H1 (cell line): ENCODE measurements at regions not wholly inside any gene's neighbourhood (a gene's known extent, or its start where the extent isn't known, plus 50 kb on each side); places are given as distances from the start of the nearest gene placed in this dataset.

Source experiments
- CTCF ChIA-PET: fragments of 300-600 bp; sonication (Branson Sonifier 250); formaldehyde crosslinking; loops from one replicate; lab custom pipeline; 2021; ENCODE audit not compliant: partially characterized antibody; lab: Charles Lee
- POLR2A ChIA-PET: fragments of 300-600 bp; sonication (Branson Sonifier 250); formaldehyde crosslinking; loops from one replicate; lab custom pipeline; 2021; ENCODE audit warnings: inconsistent platforms; ENCODE audit not compliant: partially characterized antibody; lab: Charles Lee
- DNase-seq, 2 experiments: peaks; one replicate each; pipeline versions ENCODE4 v3.0.0 to v3.0.0-alpha.2; 2010 to 2022; ENCODE audit warnings: low spot score in 2 of 2, low read depth in 1 of 2, mixed read lengths in 1 of 2
- FAIRE-seq: peaks from 2 replicates; lab custom pipeline; 2011; peaks lifted over from hg19 to GRCh38; lab: Jason Lieb, UNC
- H2AFZ ChIP-seq: 2 replicates; pipeline ENCODE4 v1.8.1; 2012; ENCODE audit warnings: low read length, inconsistent platforms
- H2AK5ac ChIP-seq: 2 replicates; pipeline ENCODE4 v1.6.1; 2013; ENCODE audit warnings: low read depth, low read length
- H2BK120ac ChIP-seq: replicated peaks from 2 replicates; pipeline ENCODE3; 2013; ENCODE audit warnings: low read depth, low read length, inconsistent platforms
- H2BK12ac ChIP-seq: 2 replicates; pipeline ENCODE4 v1.6.1; 2013; ENCODE audit warnings: low read depth, low read length
- H2BK15ac ChIP-seq: 2 replicates; pipeline ENCODE4 v1.6.1; 2013; ENCODE audit warnings: low read length
- H2BK20ac ChIP-seq: 2 replicates; pipeline ENCODE4 v1.6.1; 2013; ENCODE audit warnings: low read length
- H2BK5ac ChIP-seq: 2 replicates; pipeline ENCODE4 v1.6.1; 2013; ENCODE audit warnings: low read depth, low read length
- H3K14ac ChIP-seq: 2 replicates; pipeline ENCODE4 v1.6.1; 2013; ENCODE audit warnings: inconsistent platforms; ENCODE audit not compliant: insufficient read length
- H3K18ac ChIP-seq: 2 replicates; pipeline ENCODE4 v1.6.1; 2013; ENCODE audit warnings: low read length; ENCODE audit errors: extremely low read depth
- H3K23ac ChIP-seq: 2 replicates; pipeline ENCODE4 v1.6.1; 2013; ENCODE audit warnings: inconsistent platforms; ENCODE audit not compliant: insufficient read length
- H3K23me2 ChIP-seq: 2 replicates; pipeline ENCODE4 v1.6.1; 2013; ENCODE audit warnings: low read depth, low read length
- H3K27ac ChIP-seq: 2 replicates; pipeline ENCODE4 v1.6.1; 2011; ENCODE audit warnings: low read depth, low read length, inconsistent platforms
- H3K27me3 ChIP-seq, 4 experiments: replicated peaks in 1 of 4; 1 replicate in 1 of 4; 2 replicates in 3 of 4; pipeline versions ENCODE4 v1.6.1 to v1.8.1; 2011 to 2013; ENCODE audit warnings: low read length in 3 of 4, mild to moderate bottlenecking in 3 of 4, inconsistent platforms in 2 of 4, mixed read lengths in 2 of 4, moderate library complexity in 1 of 4; ENCODE audit not compliant: control insufficient read depth in 3 of 4, insufficient read depth in 3 of 4; ENCODE audit errors: extremely low read depth in 1 of 4
- H3K36me3 ChIP-seq, 4 experiments: 2 replicates each; pipeline versions ENCODE4 v1.6.1 to v1.8.1; 2011 to 2013; ENCODE audit warnings: mild to moderate bottlenecking in 4 of 4, low read length in 3 of 4, moderate library complexity in 2 of 4, control low read depth in 1 of 4, inconsistent platforms in 1 of 4; ENCODE audit not compliant: insufficient read depth in 4 of 4, control insufficient read depth in 2 of 4
- H3K4ac ChIP-seq: replicated peaks from 2 replicates; pipeline ENCODE3; 2013; ENCODE audit warnings: low read length, low read depth, mixed read lengths, inconsistent platforms; ENCODE audit not compliant: insufficient read length
- H3K4me1 ChIP-seq, 4 experiments: replicated peaks in 1 of 4; 1 replicate in 1 of 4; 2 replicates in 3 of 4; pipeline versions ENCODE4 v1.6.1 to v1.8.1; 2011 to 2013; ENCODE audit warnings: low read length in 3 of 4, inconsistent platforms in 2 of 4, mixed read lengths in 1 of 4; ENCODE audit not compliant: insufficient read depth in 4 of 4, control insufficient read depth in 3 of 4
- H3K4me2 ChIP-seq, 2 experiments: 2 replicates each; pipeline versions ENCODE4 v1.6.1 to v1.8.1; 2011 to 2013; ENCODE audit warnings: low read depth in 2 of 2, low read length in 2 of 2, control low read depth in 1 of 2, inconsistent platforms in 1 of 2, mild to moderate bottlenecking in 1 of 2; ENCODE audit not compliant: insufficient read depth in 1 of 2
- H3K4me3 ChIP-seq, 4 experiments: fragments of 200-600, 300-600 bp in 1 of 4; sonication (generic), shearing (Covaris generic), sonication (Bioruptor Twin) in 1 of 4; 2 replicates each; pipeline versions ENCODE4 v1.5.1 to v1.8.1; 2011 to 2016; ENCODE audit warnings: low read length in 4 of 4, low read depth in 3 of 4, control low read depth in 2 of 4, inconsistent platforms in 2 of 4, mild to moderate bottlenecking in 2 of 4, mixed read lengths in 1 of 4, moderate library complexity in 1 of 4; ENCODE audit not compliant: insufficient read depth in 2 of 4; ENCODE audit errors: extremely low read depth in 1 of 4
- H3K56ac ChIP-seq: replicated peaks from 2 replicates; pipeline ENCODE3; 2013; ENCODE audit warnings: low read depth, mild to moderate bottlenecking, mixed read lengths, low read length, inconsistent platforms; ENCODE audit not compliant: insufficient read length
- H3K79me1 ChIP-seq: 2 replicates; pipeline ENCODE4 v1.6.1; 2013; ENCODE audit warnings: low read depth, low read length, control low read depth
- H3K79me2 ChIP-seq, 2 experiments: 2 replicates each; pipeline versions ENCODE4 v1.6.1 to v1.8.1; 2012 to 2013; ENCODE audit warnings: low read length in 2 of 2, mild to moderate bottlenecking in 2 of 2, inconsistent platforms in 1 of 2; ENCODE audit not compliant: insufficient read depth in 2 of 2, control insufficient read depth in 1 of 2
- H3K9ac ChIP-seq, 4 experiments: replicated peaks in 1 of 4; 1 replicate in 1 of 4; 2 replicates in 3 of 4; pipeline versions ENCODE4 v1.6.1 to v1.8.1; 2011 to 2013; ENCODE audit warnings: low read depth in 3 of 4, low read length in 3 of 4, control low read depth in 2 of 4, mild to moderate bottlenecking in 2 of 4, moderate library complexity in 2 of 4, inconsistent platforms in 1 of 4; ENCODE audit errors: extremely low read depth in 1 of 4
- H3K9me3 ChIP-seq, 2 experiments: 2 replicates each; pipeline versions ENCODE4 v1.6.1 to v1.8.1; 2012 to 2013; ENCODE audit warnings: mild to moderate bottlenecking in 2 of 2, moderate library complexity in 2 of 2, control low read depth in 1 of 2, inconsistent platforms in 1 of 2, low read depth in 1 of 2, low read length in 1 of 2, mixed read lengths in 1 of 2; ENCODE audit not compliant: insufficient read depth in 2 of 2
- H4K20me1 ChIP-seq, 2 experiments: replicated peaks in 1 of 2; 2 replicates each; pipeline versions ENCODE3 to v1.8.1; 2011 to 2013; ENCODE audit warnings: inconsistent platforms in 2 of 2, low read length in 2 of 2, mild to moderate bottlenecking in 1 of 2; ENCODE audit not compliant: insufficient read depth in 2 of 2, control insufficient read depth in 1 of 2
- H4K5ac ChIP-seq: 2 replicates; pipeline ENCODE4 v1.6.1; 2013; ENCODE audit warnings: low read length, low read depth, mixed read lengths, inconsistent platforms; ENCODE audit not compliant: insufficient read length
- H4K8ac ChIP-seq: 2 replicates; pipeline ENCODE4 v1.8.0; 2013; ENCODE audit warnings: mild to moderate bottlenecking, moderate library complexity, low read length, inconsistent platforms; ENCODE audit not compliant: insufficient read depth; ENCODE audit errors: extremely low read depth
- H4K91ac ChIP-seq: replicated peaks from 2 replicates; pipeline ENCODE3; 2013; ENCODE audit warnings: low read length, mixed read lengths, inconsistent platforms; ENCODE audit not compliant: insufficient read length
- ATF2 ChIP-seq: IDR thresholded peaks from 2 replicates; pipeline ENCODE4 v1.6.1; 2012; ENCODE audit warnings: low read length, inconsistent platforms
- CBX8 ChIP-seq: fragments of 300-800, 300-1000 bp; sonication (generic); IDR thresholded peaks from 2 replicates; pipeline ENCODE4 v1.7.1; 2016; ENCODE audit warnings: low read depth, low read length, borderline replicate concordance
- CTBP2 ChIP-seq: IDR thresholded peaks from 2 replicates; pipeline ENCODE4 v1.7.0; 2011; ENCODE audit warnings: borderline replicate concordance, mild to moderate bottlenecking, moderate library complexity, mixed read lengths, low read length; ENCODE audit not compliant: insufficient read depth, insufficient read length
- GTF2F1 ChIP-seq: IDR thresholded peaks from 2 replicates; pipeline ENCODE4 v1.6.1; 2012; ENCODE audit warnings: low read depth, low read length, improper control_type of control experiment, borderline replicate concordance
- JUN ChIP-seq: IDR thresholded peaks from 2 replicates; pipeline ENCODE4 v1.6.1; 2011; ENCODE audit warnings: low read depth, mild to moderate bottlenecking, improper control_type of control experiment, low read length
- KDM4A ChIP-seq: IDR thresholded peaks from one replicate; pipeline ENCODE4 v1.7.1; 2012; ENCODE audit warnings: low read depth, mild to moderate bottlenecking, moderate library complexity, low read length, inconsistent platforms; ENCODE audit not compliant: severe bottlenecking
- MAX ChIP-seq: IDR thresholded peaks from 2 replicates; pipeline ENCODE4 v1.6.1; 2012; ENCODE audit warnings: inconsistent platforms
- RAD21 ChIP-seq, 2 experiments: IDR thresholded peaks in 1 of 2; conservative IDR thresholded peaks in 1 of 2; 2 replicates each; pipeline ENCODE4 v1.6.1; 2011; ENCODE audit warnings: low read depth in 2 of 2, low read length in 2 of 2, improper control_type of control experiment in 1 of 2, inconsistent platforms in 1 of 2, mild to moderate bottlenecking in 1 of 2, moderate library complexity in 1 of 2
- SP1 ChIP-seq: IDR thresholded peaks from 2 replicates; pipeline ENCODE4 v1.6.1; 2011; ENCODE audit warnings: low read depth, low read length
- TAF7 ChIP-seq: optimal IDR thresholded peaks from 2 replicates; pipeline ENCODE3; 2011; ENCODE audit warnings: low read depth, mild to moderate bottlenecking, inconsistent platforms, low read length, moderate library complexity, borderline replicate concordance
- WGBS, 2 experiments: shearing (Covaris generic) in 1 of 2; methylation state at CpG; one replicate each; pipeline versions ENCODE4 v1.1.6 to v1.1.7; 2013 to 2015; ENCODE audit warnings: low lambda C conversion rate in 2 of 2, mixed read lengths in 2 of 2, inconsistent platforms in 1 of 2, low coverage in 1 of 2, missing lambda C conversion rate in 1 of 2; ENCODE audit not compliant: insufficient replicate concordance in 2 of 2, insufficient coverage in 1 of 2, insufficient read length in 1 of 2; ENCODE audit errors: extremely low coverage in 1 of 2, missing lambda C conversion rate in 1 of 2; 5-methylcytosine and 5-hydroxymethylcytosine counted together

DNA sequence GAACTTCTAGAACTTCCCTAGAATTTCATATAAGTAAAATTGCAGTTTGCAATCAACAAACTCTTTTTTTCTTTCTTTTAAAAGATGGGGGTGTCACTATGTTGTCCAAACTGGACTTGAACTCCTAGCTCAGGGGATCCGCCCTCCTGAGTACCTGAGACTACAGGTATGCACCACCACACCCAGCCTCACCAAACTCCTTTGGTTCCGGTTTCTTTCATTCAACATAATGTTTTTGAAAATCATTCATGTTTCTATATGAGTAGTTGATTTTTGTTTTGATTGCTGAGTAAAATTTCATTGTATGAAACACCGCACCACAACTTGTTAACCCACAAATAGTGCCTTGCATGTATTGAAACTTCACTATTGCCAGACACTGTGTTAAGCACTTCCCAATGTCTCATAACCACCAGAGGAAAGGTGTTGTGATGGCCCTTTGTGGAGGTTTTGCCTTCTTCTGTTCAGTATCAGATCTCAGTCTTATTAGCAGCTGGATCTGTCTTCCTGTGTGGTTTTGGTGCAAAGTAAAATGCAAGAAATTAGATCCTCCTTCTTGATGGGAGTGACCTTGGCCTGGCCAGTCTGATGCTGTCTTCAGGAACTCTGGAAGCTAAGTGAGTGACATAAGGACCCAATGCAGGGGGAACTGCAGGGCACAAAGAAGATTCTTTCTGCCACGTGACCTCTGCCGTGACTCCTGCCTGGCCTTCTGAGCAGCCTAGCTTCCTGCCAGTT is 78.8 kb upstream of the UBE2E1 start:
- Histone ChIP-seq H2BK15ac (no peak overlapping the region), H2BK12ac (no peak overlapping the region), H3K27me3 (no peaks in the 10 kb centered on the region), H3K4me3 (no peak overlapping the region), H2BK120ac (no peak overlapping the region), H4K91ac (no peak overlapping the region), H2AK5ac (no peak overlapping the region), H3K9ac (no peak overlapping the region), H3K9me3 (no peaks in the 10 kb centered on the region), H3K23me2 (no peaks in the 10 kb centered on the region), H3K18ac (no peak overlapping the region), H2BK20ac (no peak overlapping the region), H3K4me2 (no peak overlapping the region), H3K23ac (no peak overlapping the region), H3K4me1 (peaks cover 0 to 8% (median 3%) of the 10 kb centered on the region in 4 experiments; a peak in 4 of 7 replicates), H3K79me1 (no peaks in the 10 kb centered on the region), H3K27ac (no peak overlapping the region), H3K56ac (no peak overlapping the region), H3K36me3 (no peaks in the 10 kb centered on the region), H4K8ac (no peak overlapping the region), H3K4ac (no peak overlapping the region), H3K79me2 (no peaks in the 10 kb centered on the region), H2AFZ (no peak overlapping the region), H4K5ac (no peak overlapping the region), H3K14ac (no peak overlapping the region), H2BK5ac (no peak overlapping the region), H4K20me1 (no peaks in the 10 kb centered on the region)
- no peak for FAIRE-seq
- 88% methylated on average over 5 of the region's 5 CpGs; no CpG with 5 or more reads in 1 of the 2 experiments for WGBS, 2 experiments
- peak in 1 of 2 experiments; percentile 28 for DNase-seq
- CTCF ChIA-PET = interaction anchor here (1.4 to 1.7 kb wide), 2 partner anchors 9 to 14 kb away, joined by 3 to 5 read pairs; no protein-coding TSS in a partner anchor
- POLR2A ChIA-PET = no interaction called here
- TF ChIP-seq SP1 (no peak), CTBP2 (no peak), GTF2F1 (no peak), CBX8 (no peak), MAX (no peak), KDM4A (no peak), TAF7 (no peak), JUN (no peak), RAD21 (IDR thresholded peaks at IDR 0.05 in 1 of 2, conservative IDR thresholded peaks at IDR 0.05 in 1 of 2; ENCODE audit: low read depth in 2 of 2, low read length in 2 of 2) (no peak), ATF2 (no peak)
